GM21381 (cell line): ENCODE measurements at regions not wholly inside any gene's neighbourhood (a gene's known extent, or its start where the extent isn't known, plus 50 kb on each side); places are given as distances from the start of the nearest gene placed in this dataset.
A peak's percentile ranks its signal among the peaks of the same experiment; 100 is the strongest.

Source experiments
- ATAC-seq: cut with Tn5 transposase; IDR thresholded peaks from one replicate; pipeline ENCODE4 v1.9.1; 2021; ENCODE audit warnings: mild to moderate bottlenecking, moderate library complexity; ENCODE audit not compliant: unreplicated experiment

DNA sequence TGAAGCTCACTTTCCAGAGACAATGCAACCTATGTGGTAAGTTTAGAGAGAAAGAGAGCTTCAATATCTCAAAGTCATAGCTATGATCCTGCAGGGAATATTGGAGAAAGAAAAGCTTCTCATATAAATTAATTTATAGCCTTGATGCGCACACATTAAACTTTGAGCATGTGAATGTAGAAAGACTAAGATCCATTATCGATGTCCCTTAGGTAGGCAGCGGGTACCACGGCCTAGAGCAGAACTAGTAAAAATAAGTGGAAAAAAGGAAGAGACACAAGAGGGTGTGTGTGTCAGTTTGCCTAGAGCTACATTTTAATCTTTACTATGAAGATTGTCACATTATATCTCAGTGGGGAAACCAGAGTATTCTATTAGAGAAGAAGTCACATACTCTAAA is 685.6 kb downstream of the AMY1C start:
- ATAC-seq, result no peak

DNA sequence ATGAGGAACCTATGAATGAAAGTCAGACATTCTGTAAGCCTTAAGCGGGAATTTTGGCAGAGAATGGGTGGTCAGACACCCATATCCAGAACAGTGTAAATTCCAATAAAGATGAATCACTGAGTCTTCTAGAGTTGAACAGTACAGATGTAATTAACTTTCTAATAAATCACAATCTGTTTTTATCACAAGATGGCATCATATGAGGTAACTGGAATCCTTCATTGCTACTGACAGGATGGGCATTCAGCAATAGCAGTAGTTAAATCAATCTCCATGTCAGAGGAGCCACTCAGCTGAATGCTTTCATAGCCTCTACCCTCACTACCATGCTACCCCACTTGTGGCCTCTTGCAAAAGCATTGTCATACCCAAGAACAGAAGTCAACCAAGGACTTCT is 690.3 kb downstream of the AMY1C start:
- no peak for ATAC-seq

DNA sequence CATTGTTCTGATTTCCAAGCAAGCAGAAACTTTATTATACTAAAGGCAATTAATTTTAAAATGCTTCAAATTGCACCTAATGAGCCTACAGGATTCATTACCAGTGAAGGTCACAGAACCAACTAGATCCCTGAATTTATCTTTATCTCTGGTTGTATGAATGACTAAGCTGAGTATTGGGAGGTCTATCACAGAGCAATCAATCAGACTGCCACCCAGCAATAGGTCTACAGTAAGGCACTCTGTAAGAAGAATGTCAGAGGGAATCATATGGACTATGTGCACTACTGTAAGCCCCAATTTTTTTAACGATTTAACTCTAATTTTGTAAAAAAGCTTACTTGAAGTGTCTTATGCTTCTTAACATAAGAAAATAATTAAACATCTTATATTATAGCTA is 707.0 kb downstream of the AMY1C start:
- ATAC-seq, result no peak

DNA sequence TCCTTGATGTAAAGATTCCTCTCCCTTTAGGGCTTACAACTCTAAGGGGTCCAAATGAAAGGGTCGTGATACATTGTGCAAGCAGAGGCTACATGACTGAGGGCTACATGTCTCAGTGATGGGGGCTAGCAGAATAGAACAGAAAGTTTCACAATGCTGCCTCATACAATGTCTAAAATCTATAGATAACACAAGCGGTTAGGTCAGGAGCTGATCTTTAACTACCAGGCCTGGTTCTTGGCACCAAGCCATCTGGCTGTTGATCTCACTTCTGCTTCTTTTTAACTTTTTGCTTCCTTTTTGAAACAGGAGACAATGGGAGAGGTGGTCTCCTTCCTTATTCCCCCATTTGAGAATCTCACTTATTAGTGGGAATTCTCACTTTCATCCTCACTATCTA is 710.2 kb downstream of the AMY1C start:
- no peak for ATAC-seq

DNA sequence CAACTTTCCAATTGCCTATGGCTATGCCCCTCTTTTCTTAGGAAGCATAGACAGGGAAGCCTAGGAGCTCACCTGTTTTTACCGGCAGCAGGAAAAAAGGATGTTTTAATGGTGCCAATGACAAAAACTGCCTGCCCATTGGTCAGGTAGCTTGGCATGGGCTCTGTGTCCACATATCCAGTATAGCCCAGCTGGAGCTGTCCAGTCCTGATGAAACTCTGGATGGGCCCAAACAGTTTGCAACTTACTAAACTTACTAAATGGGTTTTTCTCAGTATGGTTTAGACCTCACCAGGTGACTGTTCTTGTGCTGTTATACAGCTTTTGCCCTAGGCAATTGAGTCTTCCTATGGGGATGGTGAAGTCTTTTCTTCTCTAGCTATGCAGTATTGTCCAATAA is 711.2 kb downstream of the AMY1C start:
- ATAC-seq, result no peak

DNA sequence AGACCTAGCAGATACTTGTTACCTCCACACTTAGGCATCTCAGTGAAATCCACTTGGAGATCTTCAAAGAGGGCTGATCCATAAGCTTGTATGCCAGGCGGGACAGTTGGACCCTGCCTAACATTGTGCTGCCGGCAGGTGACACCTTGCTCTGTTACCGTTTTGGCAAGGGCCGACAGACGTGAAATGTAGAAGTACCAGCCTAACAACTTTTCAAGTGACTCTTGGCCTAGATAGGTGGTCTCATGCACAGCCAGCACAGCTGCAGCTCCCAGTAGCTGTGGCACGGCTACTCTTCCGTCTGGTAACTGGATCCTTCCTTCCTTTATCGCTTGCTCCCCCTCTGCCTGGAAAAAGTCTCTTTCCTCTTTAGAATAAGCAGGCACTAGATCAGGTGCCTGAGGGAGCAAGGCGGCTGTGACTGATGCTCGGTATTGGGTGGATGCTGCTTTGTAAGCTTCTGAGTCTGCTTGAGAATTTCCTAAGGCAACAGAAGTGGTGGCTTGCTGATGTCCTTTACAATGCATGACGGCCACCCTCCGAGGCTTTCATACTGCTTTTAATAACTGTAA is 713.5 kb downstream of the AMY1C start:
- no peak for ATAC-seq

DNA sequence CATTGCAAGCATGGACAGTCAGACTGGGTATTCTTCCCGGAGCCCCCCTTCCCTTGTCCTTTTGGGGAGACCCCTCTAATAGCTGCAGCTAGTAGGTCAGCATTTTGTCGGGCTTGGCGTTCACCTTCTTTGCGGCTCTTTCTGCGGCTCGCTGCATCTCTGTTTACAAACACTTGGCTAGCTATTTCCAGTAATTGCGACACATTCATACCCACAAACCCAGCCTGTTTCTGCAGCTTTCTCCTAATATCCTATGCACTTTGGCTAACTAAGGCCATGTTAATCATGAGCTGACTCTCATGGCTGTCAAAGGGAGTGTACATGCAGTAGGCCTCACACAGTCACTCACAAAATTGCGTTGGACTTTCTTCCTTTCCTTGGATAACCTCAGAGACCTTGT is 716.4 kb downstream of the AMY1C start:
- no peak for ATAC-seq

DNA sequence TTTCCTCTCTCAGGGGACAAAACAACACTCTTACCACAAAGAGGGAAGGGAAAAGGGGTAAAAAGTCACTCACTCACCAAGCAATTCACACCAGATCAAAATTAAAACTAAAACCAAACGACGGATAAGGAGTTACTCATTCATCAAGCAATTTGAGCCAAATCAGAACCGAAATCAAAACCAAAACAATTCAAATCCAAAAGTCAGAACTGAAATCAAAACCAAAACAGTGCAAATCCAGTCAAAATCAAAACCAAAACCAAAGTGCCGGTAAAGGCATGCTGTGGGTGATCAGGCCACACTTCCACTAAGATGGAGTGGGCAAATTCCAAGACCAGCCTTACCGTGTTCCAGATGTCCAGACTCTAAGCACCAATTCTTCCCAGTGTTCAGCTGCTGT is 717.9 kb downstream of the AMY1C start:
- peak; percentile 48 for ATAC-seq

DNA sequence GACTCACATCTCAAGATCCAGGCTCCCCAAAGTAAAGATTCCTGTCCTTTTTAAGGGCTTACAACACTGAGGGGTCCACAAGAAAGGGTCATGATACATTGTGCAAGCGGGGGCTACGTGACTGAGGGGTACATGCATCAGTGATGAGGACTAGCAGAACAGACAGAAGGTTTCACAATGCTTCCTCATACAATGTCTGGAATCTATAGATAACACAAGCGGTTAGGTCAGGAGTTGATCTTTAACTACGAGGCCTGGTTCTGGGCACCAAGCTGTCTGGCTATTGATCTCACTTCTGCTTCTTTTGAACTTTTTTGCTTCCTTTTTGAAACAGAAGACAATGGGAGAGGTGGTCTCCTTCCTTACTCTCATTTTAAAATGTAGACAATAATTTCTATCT is 718.6 kb downstream of the AMY1C start:
- ATAC-seq, result peak; percentile 74

DNA sequence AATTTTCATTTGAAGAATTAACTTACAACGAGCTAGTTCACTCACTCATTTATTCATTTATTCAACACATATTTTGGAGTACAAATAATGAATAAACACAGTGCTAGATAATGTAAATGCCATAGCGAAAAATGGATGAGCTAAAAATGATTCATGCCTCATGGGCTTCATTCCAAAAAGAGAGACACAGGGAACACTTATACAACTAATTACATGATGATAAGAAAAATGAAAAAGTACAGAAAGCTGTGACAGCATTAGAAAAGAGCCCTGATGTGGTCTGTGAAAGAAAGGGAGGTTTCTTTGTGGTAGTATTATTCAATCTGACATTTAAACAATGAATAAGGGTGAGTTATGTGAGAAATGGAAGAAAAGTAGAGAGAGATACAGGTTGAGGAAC is 726.4 kb downstream of the AMY1C start:
- ATAC-seq, result no peak

DNA sequence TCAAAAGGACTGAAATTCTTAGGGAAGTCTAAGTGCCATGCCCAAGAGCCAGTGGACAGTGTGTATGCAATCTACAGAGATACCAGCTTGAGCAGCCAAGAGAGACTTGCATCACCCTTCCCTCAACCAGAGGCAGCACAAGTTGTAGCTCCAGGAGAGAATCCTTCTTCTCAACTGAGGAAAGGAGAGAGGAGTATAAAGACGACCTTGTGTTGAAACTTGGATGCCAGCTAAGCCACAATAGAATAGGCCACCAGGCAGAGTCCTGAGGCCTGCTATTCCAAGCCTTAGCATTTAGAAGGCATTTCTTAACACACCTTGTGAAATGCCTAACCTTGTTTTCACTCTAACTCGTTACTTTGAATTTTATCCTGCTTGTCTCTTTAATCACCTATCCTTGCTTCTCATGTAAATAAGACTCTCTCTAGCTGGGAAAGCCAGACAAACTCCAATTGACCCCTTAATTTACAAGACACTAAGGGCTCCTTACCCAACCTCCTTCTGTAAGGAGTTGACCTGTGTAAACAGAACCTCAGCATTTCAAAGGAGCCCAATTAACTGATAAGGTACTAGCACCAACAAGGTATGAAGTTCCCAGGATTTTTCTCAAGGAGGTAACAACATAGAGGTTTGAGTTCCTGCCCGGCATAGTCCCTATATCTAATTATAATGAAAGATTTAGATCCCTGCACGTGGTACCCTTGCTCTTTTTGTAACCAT is 738.8 kb downstream of the AMY1C start:
- ATAC-seq, result no peak

DNA sequence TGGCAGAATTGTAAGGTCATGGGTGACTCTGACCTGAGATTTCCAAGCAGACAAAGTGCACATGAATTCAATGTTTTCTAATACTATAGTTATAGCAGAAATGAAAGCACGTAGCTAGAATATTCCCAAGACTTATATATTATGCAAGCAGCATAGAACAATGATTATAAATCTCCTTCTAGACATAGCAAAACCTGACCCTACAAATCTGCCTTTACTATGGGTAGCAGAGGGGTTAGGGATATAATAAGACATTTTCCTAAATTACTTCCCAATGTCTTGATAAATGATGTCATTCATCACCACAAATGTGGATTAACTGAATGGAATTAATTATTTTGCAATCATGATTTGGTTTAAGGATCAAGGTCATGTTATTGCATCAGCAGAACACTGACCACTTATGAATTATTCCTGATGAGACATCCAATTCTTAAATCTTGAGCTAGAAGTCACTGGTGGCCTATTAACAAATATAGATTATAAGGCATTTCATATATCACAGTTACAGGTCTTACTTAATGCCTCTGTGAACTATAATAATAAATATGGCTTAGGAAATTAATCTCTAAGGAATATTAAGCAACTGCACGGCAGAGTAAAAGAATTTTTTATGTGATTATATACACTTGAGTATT is 776.6 kb downstream of the AMY1C start:
- no peak for ATAC-seq

DNA sequence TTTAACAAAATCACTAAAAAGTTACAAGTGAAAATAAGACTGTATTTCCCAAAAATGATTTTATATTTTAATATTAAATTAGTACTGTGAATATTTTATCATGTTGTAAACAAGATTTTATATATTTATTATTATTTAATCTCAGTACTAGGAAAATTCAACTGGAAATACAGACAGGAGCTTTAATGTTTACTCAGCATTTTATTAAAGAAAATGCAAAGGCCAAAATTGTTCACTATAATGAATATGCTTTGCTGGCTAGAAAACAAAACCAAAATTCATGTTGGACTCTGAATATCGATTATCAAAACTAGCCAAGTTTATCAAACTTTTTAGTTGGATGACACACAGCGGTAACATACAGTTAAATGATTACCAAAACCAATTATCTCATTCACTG is 782.3 kb downstream of the AMY1C start:
- ATAC-seq, result no peak

DNA sequence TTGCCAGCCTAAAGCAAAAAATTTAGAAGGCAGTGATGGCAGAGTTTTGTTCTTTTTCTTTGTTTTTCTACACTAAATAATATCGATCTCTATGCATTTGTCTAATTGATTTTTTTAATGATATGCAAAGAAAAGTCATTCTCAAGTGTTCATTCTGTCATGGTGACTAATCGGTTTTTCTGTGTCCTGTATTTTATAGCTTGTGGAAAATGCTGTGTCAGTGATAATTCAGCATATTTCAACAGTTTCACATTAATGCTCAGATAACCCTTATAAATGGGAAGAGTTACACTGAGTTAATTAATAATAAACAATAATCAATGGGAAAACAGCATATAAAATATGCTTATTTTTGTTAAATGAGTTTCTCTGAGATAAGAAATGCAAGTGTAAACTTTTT is 824.9 kb downstream of the AMY1C start:
- no peak for ATAC-seq

DNA sequence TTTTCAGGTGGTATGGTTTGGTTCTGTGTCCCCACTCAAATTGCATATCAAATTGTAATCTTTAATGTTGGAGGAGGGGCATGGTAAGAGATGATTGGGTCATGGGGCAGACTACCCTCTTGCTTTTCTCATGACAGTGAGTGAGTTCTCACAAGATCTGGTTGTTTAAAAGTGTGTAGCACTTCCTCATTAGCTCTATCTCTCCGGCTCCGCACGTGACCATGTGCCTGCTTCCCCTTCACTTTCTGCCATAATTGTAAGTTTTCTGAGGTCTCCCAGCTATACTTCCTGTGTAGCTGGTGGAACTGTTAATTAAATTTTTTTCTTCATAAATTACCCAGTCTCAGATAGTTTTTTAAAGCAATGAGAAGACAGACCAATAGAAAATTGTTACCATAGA is 843.2 kb downstream of the AMY1C start:
- peak; percentile 58 for ATAC-seq

DNA sequence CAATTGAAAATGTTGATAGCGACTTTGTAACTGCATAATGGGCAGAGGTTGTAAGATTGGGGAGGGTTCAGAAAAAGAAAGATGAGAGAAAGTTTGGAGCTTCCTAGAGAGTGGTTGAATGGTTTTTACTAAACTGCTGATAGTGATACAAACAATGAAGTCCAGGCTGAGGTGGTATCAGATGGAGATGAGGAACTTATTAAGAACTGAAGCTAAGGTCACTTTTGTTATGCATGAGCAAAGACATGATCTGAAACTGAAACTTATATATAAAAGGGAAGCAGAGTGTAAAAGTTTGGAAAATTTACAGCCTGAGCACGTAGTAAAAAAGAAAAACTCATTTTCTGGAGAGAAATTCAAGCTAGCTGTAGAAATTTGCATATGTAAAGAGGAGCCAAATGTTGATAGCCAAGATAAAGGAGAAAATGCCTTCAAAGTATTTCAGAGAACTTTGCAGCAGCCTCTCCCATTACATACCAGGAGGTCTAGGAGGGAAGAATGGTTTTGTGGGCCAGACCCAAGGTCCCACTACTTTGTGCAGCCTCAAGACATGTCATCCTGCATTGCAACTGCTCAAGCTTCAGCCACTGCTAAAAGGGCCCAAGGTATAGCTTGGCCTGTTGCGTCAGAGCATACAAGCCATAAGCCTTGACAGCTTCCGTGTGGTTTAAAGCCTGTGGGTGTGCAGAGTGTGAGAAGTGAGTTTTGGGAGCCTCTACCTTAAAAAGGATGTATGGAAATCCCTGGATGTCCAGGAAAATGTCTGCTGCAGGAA is 843.9 kb downstream of the AMY1C start:
- peak; percentile 40 for ATAC-seq

DNA sequence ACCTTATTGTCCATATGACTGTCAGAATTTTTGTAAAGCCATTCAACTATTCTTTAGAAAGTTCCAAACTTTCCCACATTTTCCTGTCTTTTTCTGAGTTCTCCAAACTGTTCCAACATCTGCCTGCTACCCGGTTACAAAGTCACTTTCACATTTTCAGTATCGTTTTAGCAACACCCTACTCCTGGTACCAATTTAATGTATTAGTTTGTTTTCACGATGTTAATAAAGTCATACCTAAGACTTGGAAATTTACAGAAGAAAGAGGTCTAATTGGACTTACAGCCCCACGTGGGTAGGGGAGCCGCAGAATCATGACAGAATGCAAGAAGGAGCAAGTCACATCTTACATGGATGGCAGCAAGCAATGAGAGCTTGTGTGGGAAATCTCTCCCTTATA is 867.8 kb downstream of the AMY1C start:
- ATAC-seq, result no peak

DNA sequence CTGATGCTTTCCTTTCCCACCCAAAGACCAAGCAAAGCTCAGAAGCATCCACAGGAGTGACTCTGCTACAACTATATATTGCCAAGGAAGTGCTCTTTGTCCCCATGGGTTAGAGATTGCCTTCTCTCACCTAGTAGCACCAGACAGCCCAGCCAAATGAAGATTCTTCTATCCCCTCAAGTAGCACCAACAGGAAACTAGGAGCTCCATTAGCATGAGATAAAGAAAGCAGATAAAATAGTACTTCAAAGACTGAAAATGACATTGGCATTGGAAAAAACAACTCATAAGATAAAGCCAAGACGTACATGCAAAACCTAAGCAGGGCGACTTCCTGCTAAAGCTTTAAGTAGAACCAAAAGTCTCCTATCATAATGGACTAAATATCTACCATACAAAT is 871.5 kb downstream of the AMY1C start:
- no peak for ATAC-seq

DNA sequence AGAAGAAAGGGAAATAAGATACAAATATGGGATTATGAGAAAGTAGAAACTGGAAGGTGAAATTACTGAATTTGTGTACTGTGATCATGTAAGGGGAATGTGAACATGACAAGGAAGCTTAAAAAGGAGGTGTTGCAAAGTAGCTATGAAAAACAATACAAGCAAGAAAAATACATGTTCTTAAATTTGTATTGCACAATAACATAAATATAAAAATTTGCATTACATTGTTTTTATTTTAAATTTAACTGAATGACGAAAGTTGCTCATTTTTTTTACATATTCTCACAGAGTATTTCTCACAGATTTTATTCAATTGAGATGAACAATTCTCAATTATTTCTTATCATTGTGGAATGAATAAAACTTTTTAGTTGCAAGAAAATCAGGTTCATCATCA is 874.8 kb downstream of the AMY1C start:
- ATAC-seq, result no peak

DNA sequence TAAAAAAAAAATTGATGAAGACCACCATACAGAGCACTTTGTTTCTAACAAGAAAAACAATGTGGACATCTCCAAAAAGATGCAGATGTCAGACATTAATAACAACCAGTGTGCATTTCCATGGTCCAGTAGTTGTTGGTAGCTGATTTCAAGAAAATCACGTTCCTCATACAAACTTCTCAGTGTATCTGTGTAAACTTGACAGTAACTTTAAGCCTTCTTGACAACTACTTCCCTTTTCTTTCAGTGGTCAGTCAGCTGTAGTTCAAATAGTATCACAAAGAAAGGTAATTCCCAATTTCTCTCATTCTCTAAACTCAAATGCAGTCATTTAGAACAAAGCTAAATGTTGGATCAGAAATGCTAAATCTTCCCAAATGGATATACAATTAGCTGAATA is 879.9 kb downstream of the AMY1C start:
- no peak for ATAC-seq

DNA sequence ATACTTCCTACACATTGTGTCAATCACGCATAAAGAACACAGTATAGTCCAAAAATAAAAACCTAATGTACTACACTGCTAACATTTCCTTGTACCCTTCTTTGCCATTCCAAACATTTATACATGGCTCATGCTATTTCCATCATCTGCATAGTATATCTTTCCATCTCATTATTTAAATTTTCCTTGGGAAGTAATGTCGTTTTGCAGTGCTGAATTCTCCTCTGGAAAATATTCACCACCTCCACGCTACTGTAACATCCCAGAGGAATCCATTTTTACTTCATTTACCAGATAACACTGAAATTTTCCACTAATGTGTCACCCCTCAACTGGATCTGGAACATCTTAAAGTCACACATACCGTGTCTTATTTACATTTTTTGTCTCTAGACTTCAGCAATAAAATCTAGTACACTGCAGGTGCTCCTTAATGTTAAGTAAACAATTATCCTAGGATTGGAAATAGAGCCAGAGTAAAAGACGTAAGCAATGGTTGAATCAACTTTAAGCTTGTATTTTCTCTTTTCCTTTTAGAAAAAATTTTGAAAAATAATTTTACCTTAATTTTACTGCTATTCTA is 881.0 kb downstream of the AMY1C start:
- no peak for ATAC-seq
